ENCODE measurements at regions not wholly inside any gene's neighbourhood (a gene's known extent, or its start where the extent isn't known, plus 50 kb on each side); places are given as distances from the start of the nearest gene placed in this dataset.
A peak's percentile ranks its signal among the peaks of the same experiment; 100 is the strongest.

DNA sequence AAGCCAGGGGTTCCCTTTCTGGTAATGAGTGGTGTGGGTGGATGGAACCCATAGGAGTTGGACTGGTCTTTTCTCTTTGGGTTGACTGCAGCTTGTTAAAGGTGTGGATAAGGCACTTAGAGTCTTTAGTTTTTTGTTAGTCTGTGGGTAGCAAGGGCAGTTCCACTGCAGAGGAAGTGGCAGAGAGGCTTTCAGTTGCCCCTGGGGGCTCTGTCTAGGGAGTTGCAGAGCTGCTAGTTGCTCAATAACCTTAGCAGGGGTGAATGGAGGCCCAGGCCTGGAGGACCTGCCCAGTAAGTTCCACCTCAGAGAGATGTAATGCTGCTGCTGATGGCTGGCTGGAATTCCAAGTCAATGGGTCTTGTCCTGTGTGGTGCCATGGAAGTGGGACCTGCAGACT is 282.6 kb upstream of the NDST4 start:
- DNase-seq, result no peak

DNA sequence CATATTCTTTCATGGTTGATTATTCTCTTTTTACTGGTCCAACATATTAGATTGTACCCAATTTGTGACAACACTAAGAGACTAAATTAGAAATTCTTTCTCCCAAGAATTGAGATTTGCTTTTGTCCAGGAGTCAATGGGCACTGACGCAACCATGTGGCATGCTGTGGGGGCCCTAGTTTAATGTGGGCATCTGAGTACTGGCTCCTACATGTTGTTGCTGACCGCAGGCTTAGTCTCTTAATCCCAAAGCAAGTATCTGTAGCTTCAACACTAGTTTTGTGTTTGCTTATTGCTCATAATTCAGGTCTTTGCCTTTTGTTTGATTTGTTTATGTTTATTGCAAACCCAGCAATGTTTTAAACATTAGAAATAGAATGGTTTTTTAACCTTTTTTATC is 263.4 kb upstream of the NDST4 start:
- no peak for DNase-seq

DNA sequence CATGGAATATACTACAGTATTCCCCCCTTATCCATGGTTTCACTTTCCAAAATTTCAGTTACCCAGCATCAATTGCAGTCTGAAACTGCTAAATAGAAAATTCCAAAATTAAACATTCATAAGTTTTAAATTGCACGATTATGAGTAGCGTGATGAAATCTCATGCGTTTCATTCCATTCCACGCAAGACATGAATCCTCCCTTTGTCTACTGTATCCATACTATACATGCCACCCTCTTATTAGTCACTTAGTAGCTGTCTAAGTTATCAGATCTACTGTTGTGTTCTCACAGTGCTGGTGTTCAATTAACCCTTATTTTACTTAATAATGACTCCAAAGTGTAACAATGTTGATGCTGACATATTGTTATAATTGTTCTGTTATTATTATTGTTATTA is 261.2 kb upstream of the NDST4 start:
- no peak for DNase-seq

DNA sequence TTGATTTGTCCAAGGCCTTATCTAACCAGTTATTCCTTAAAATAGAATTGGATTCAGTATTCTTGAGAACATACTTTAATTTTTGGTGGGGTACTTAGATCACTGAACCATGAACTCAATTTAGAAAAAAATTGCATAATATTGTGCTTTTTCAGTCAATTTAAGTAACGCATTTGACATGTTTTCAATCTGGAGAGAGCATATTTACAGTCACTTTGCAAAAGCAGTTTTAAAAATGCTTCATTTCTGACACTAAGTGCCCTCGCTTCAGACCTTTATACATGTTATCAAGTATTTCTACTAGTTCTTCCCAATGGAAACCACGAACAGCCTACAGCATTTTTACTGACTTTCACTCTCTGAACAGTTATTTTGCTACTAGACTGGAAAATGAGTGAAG is 257.1 kb upstream of the NDST4 start:
- no peak for DNase-seq

DNA sequence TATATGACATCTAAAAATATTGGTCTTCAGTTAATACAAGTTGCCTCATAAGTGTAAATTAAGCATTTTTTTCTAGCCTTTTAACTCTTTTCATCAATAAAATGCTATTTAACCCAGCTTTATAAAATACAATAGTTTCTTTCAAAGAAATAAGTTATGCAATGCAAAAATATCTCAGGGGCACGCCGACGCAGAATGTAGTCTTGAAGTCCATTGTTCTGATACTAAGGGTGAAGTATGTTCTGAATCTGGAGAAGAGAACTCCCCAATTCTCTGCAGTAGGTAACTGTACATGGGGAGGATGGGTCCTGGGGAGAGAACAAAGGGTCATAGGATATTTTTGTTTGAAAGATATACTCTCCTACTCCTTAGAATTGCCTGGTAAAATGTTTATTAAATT is 256.6 kb upstream of the NDST4 start:
- DNase-seq, result no peak

DNA sequence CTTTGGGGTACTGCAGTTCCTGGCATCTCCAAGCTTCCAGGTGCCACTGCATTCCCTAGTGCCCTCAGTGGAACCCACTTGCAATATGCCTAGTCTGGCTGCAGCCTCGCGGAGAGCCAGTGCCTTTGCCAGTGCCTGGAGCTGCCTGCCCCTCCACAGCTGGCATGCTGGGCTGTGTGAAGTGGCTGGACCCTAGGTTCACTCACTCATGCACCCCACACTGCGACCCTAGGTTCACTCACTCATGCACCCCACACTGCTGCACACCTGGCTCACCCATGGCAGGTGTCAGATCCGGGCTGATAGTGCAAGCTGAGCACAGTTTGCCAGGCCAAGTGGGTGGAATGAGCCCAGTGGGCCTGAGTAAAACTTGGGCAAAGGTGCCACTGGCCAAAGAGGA is 253.0 kb upstream of the NDST4 start:
- no peak for DNase-seq

DNA sequence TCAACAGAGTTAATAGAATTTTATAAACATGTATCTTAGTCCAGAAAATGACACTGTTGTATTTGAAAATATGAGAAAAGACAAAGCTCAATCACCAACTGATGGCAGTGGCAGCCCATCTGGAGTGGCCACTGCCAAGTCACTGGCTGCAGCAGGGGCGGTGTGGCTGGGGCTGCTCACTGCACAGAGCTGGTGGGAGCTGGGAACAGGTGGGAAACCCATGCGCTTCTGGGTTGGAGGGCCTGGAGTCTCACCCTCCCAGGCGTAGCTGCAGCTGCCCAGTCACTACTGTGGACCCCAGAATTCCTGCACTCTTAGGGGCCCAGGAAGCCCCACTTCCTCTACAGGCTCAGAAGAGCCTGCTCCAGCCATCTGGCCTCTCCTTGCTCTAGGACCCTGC is 251.8 kb upstream of the NDST4 start:
- no peak for DNase-seq

DNA sequence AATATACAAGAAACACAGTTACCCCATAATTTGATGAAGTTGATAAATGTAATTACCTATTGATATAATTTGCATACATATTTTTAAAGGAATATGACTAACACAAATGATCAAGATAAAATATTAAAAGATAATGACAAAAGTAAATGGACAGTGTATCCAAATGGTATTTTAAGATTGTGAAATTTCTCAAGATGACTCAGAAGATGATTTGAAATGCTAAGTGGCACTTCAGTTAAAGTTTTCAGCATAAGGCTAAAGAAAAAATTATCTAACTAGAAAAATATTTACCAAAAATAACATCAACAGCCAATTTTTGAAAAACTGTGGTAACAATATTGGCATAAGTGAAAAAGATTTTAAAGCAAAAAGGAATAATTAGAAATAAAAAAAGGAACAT is 248.4 kb upstream of the NDST4 start:
- DNase-seq, result no peak

DNA sequence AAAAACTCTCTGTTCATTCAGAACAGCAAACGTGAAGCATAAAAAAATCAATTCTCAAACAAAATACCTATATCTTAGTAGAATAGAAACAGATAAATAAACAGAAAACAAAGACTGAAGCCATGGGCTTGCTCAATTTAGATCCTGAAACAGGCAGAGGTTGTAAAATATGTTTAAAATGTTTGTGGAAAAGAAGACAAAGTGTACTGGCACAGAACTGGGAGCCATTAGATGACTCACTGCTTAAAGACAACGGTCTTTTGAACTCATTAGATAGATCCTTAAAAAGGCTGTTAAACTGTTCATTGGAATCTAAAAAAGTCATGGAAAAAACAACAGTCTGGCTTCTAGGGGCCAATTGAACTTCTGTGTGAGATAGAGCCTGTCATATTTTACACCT is 247.0 kb upstream of the NDST4 start:
- no peak for DNase-seq

DNA sequence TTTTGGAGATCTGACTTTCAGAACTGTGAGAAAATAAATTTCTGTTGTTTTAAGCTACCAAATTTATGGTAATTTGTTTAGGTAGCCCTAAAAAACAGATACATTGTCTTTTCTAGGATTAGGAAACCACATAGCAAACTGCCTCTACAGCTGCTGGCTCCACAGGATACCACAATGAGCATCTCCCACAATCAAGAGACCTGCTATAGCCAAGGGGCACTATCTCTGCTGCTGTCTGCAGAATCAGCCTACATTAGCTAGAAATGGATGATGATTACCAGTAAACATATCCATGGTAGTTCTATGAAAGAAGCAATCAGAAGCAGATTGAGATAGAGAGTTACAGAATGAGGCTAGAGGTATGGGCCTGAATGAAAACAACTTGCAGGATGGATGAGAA is 244.4 kb upstream of the NDST4 start:
- DNase-seq, result no peak

DNA sequence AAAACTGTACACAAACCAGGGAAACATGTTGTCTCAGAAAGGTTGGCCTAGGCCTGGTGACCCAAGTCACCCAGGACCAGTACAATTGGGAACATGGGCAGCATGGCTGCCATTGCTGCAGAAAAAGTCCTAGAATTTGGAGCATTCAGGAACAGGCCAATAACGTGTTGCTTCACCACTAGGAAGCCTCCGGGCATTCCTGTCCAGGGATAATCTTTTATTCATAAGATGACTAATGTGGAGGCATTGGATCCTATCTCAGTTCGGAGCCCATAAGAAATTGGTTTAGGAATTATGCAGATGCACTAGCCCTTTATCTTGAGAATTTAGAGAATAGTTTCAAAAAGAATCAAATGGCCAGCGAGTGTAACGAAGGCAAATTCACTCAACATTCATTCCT is 242.8 kb upstream of the NDST4 start:
- no peak for DNase-seq

DNA sequence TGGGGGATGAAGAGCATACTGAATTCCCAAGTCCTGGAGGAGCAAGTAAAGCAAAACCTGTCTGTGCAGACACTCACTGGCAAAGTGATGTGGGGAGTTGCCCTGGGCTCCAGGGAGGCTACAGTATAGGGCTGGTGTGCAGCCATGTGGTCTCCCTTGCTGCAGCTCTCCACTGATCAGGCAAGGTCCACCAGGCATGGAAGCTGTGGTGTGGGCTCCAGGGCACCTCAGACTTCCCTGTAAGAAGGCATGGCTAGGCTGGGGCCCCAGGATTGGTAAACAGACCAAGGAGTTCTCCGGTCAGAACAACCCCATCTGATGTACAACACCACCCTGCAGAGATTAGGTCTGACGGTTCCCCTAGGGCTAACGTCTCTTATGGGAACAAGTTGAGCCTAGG is 241.9 kb upstream of the NDST4 start:
- DNase-seq, result no peak

DNA sequence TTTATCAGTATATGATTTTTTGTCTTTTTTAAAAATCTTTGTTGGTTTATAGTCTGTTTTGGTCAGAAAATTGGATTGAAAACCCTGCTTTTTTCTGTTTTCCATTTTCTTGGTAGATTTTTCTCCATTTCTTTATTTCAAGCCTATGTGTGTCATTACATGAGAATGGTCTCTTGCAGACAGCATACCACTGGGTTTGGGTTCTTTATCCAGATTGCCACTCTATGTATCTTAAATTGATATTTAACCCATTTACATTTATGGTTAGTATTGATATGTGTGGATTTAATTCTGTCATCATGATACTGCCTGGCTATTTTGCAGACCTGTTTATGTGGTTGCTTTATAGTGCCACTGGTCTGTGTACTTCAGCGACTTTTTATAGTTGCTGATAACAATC is 239.9 kb upstream of the NDST4 start:
- DNase-seq, result no peak

DNA sequence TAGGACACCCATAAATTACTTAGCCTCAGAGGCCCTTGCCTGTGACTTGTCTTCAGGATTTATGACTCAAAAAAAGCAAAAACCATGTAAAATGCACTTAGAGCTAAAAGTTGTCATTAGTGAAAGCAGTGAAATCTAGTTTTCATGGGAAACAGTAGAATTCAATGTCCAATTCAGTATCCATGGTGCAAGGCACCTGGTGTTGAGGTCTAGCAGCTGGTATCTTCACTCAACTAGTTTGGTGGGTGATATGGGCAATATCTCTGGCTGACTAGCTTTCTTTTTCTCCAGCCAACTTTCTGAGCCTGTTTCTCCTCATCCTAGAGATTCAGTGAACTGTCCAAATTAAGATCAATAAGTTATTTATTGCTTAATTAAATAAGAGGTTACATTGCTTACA is 229.8 kb upstream of the NDST4 start:
- DNase-seq, result no peak

DNA sequence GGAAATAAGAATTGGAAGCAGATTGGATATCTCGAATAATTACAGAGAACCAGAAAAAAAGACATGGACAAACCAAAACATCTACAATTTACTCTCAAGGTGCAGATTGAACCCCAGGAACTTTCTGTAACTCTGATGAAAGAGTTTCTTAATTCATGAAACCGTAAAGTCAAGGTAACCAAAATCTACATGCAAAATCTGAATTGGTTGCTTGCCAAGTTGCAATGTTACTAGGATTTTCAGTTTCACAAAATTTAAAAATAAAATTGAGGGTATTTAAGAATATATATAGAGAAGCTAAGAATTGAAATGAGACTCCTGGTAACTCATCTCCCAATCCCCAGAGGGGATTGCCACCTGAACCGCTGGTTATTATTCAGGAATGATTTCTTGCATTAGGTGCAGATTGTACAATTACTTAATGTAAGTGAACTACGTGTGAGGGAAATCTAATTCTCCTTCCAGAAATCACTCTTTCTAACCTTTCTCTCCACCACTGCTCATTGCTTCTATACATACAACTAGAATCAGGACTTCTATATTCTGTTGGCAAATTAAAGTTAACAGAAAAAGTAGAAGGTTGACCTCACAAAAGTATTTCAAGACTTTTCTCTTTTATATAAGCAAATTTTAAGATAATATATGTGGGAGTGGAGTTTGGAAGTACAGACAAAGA is 221.5 kb upstream of the NDST4 start:
- no peak for DNase-seq

DNA sequence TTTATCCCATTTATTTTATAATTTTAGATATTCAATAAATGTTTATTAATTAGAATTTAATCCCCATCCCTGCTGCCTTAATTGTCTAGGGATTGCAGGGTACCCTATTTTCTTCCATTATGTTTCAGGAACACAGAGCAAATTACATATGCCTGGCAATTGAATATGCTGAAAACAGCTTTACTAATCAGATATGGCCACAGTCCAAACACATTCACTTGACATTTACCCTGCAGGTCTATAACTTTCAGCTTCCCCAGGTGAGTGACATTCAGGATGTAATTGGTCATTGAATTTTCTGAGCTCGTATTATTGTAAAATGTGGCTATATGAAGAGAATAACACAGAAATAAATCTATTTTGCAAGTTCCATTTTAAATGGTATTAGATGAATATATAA is 218.7 kb upstream of the NDST4 start:
- no peak for DNase-seq

DNA sequence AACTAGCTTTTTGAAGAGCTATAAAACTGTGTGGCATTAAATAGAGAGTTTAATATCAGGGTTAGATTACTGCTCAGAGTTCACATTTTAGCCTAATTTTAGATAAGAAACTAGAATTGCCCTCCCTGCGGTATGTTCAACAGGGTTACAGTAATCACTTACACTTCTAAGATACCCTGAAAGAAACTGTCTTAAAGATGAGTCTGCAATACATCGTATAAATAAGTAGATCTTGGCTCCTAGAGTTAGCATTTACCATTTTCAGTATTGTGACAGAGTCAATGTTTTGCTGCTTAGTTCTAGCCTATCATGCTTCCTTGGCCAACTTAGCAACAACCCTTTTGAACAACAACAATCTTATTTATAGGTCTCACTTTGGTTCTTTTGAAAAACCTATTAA is 217.8 kb upstream of the NDST4 start:
- no peak for DNase-seq

DNA sequence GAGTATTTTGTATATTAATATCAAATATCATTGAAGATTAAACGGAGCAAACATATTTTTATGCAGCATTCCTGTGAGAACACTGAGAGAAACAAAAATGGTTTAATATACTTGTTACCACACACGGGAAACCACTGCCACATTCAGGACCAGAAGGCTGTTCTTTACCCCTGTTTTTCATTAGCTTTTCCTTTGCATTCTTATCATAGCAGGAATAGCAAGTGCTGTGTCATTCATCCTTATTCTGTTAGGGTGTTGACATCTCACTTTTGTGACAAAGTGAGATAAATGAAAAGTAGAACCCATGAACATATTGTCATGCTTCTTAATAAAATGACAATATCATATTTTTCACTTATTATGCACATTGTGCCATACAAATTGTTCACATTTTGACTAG is 212.4 kb upstream of the NDST4 start:
- peak; percentile 48 for DNase-seq

DNA sequence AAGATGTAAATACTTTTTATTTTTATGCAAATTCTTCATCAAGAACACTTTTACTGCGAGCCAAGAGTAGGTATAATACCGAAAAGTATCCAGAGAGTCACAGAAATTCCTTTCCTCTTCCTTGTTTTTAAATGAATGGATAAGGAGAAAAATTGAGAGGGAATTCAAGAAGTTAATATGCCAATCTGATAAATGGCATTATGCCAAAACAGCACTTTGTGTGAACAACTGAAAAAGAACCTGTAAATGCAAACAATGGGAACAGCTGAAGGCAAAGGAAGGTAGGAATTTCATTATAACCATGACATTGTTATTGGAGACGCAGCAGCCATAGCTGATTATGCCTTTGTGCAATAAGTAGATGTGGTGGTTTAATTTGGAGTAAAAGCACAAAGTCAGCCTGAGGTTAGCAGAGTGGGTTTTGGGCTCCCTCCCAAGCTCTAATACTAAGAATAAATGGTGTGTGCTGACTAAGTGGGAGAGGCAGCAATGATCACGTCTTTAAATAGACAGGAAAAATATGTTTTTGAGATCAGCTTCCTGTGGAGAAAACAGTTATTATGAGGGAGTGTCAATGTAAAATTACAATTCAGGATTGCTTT is 209.8 kb upstream of the NDST4 start:
- DNase-seq, result peak; percentile 16

DNA sequence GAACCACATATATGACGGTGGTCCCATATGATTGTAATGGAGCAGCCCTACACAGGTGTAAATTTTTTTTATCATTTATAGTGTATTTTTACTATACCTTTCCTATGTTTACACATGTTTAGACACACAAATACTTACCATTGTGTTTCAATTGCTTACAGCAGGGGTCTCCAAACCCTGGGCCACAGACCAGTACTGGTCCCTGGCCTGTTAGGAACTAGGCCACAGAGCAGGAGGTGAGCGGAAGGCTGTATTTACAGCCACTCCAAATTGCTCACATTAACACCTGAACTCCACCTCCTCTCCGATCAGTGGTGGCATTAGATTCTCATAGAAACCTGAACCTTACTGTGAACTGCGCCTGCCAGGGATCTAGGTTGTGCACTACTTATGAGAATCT is 201.8 kb upstream of the NDST4 start:
- DNase-seq, result no peak

DNA sequence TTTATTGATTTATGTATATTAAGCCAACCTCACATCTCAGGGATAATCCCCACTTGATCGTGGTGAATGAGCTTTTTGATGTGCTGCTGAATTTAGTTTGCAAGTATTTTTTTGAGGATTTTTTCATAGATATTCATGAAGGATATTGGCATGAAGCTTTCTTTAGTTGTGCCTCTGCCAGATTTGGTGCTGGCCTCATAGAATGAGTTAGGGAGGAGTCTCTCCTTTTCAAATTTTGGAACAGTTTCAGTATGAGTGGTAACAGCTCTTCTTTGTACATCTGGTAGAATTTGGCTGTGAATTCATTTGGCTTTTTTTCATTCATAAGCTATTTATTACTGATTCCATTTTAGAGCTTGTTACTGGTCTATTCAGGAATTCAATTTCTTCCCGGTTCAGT is 197.2 kb upstream of the NDST4 start:
- no peak for DNase-seq

DNA sequence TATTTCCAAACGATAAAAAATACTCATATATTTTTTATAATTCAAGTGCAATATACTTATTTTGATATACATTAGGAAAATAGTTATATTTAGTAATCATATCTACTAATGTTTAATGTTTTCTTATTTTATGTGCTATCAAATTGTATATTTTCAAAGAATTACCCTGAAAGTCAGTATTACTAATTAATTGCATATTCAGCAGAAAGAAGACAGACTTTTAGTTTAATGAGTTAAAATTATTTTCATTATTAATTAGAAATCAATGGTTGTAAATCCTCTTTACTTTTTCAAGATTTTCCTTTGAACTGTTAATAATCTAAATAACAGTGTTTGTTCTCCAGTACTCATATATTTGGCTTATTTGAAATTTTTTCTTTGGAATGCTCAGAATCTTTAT is 181.3 kb upstream of the NDST4 start:
- no peak for DNase-seq

DNA sequence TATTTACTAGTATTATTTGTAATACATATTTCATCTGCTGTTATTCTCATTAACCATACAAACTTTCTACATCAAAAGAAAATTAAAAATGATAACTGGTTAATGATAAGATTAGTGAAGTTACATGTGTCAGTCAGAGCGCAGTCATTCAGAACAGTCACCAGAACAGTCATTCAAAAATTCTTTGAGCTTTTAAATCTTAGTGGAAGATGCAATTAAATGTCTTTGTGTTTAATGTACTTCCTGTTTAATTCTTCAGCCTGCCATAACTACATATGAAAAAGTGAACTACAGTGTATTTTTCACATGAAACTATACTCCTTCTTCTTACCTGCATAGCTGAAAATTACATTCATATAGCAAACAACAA is 179.7 kb upstream of the NDST4 start:
- no peak for DNase-seq

DNA sequence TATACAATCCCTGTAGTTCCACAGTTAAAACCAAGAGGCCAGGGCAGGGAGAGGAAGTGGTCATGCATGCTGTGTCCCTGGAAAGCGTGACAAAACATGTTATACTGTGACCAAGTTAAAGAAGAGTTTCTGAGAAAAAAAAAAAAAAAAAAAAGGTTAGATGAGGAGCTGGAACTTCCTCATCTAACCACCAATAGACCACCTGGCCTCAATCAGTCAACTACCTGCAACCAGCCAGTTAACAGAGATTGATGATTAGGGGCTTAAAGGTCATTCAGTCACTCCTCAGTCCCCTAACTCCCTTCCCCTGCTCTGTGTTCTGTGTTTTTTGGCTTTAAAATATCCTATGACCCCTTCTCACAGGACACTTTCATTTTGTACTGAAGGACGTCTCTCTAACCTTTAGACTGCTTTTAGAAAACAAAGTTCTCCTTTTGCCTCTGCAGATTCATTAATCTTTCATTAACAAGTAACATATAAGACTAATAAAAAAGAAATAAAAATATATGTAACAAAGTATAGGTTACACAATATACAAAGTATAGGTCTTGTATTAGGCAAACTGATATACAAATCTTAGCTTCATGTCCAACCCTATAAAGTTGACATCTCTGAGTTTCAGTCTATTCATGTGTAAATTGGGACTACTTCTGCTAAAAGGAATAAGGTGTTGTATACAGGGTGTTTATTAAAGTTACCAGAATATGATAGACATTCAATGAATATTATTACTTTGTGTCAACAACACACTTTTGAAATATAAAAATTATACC is 179.1 kb upstream of the NDST4 start:
- no peak for DNase-seq

DNA sequence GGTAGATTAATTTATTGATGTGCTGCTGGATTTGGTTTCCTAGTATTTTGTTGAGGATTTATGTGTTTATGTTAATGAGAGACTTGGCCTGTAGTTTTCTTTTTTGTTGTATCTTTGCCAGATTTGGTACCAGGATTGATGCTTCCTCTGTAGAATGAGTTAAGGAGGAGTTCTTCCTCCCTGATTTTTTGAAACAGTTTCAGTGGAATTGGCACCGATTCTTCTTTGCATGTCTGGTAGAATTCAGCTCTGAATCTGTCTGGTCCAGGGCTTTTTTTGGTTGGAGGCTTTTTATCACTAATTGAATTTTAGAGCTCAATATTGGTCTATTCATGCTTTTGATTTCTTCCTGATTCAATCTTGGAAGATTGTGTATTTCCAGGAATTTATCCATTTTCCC is 174.0 kb upstream of the NDST4 start:
- DNase-seq, result no peak
